Chondrocyte (in vitro differentiated cells): ENCODE measurements at regions not wholly inside any gene's neighbourhood (a gene's known extent, or its start where the extent isn't known, plus 50 kb on each side); places are given as distances from the start of the nearest gene placed in this dataset.

Source experiments
- DNase-seq: peaks from one replicate; pipeline ENCODE4 v3.0.0; 2021; ENCODE audit warnings: mixed read lengths, low spot score
- H3K27ac Mint-ChIP-seq: one replicate; pipeline ENCODE4 v1.8.0; 2021; ENCODE audit warnings: mild to moderate bottlenecking, moderate library complexity, mixed read lengths; ENCODE audit not compliant: unreplicated experiment
- H3K27me3 Mint-ChIP-seq: 2 replicates; pipeline ENCODE4 v1.8.0; 2021; ENCODE audit warnings: low read depth, mixed read lengths
- H3K36me3 Mint-ChIP-seq: 2 replicates; pipeline ENCODE4 v1.8.0; 2021; ENCODE audit warnings: low read depth, mixed read lengths
- H3K4me1 Mint-ChIP-seq: 2 replicates; pipeline ENCODE4 v1.8.0; 2021; ENCODE audit warnings: low read depth, mild to moderate bottlenecking, mixed read lengths
- H3K4me3 Mint-ChIP-seq: one replicate; pipeline ENCODE4 v1.8.0; 2021; ENCODE audit warnings: mild to moderate bottlenecking, moderate library complexity, mixed read lengths; ENCODE audit not compliant: unreplicated experiment
- H3K9me3 Mint-ChIP-seq: 2 replicates; pipeline ENCODE4 v1.8.0; 2021; ENCODE audit warnings: low read depth, mixed read lengths
- CTCF ChIP-seq: fragments of 200-600 bp; sonication (generic); IDR thresholded peaks from 2 replicates; pipeline ENCODE4 v1.5.0; 2021; ENCODE audit warnings: antibody characterized with exemption, mild to moderate bottlenecking, moderate library complexity

DNA sequence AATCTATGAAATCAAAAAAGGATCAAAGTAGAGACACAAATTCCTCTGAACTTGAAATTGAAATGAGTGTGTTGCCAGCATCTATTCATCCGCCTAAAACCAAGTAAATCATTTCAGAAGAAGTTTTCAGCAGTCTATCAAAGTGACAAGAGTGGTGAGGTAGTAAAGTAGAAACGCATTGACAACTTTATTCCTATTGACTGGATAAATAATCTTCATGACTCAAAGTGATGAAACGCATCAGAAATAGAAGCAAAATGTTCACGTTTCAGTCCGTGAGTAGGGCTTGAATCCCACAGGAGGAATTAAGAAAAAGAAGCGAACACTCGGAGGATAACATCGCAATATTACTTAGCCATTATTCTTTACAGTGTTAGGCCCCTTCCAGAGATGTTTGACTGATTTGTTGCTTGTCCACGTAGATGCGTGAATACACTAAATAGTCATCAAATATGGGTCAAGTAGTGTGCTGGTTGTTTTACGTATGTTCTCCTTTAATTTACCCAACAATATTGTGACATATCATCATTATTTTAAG lies 314.4 kb downstream of the PLK2 start:
- peaks cover 7% of the 10 kb centered on the region for H3K4me1 Mint-ChIP-seq
- H3K27me3 Mint-ChIP-seq = no peaks in the 10 kb centered on the region
- no peaks in the 10 kb centered on the region for H3K36me3 Mint-ChIP-seq
- H3K4me3 Mint-ChIP-seq = no peak overlapping the region
- H3K9me3 Mint-ChIP-seq = no peaks in the 10 kb centered on the region
- DNase-seq = no peak
- no peak overlapping the region for H3K27ac Mint-ChIP-seq
- TF ChIP-seq CTCF = no peak

DNA sequence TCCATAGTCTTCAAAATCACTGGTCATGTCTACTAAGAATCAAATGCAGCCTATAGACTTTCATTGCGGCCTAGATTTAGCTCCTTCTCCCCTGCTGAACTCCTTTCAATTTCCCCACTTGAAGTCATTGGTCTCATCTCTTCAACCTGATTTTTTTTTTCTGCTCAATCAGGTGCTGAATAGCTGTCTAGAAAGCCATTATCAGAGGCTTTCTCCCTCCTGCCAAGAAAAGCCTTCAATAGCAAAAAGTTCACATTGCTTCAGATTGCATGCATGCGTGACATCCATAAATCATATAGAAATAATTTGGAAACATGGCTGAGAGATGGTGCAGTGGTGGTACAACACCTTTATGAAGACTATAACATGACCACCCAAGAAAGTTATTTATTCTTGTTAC lies 316.2 kb downstream of the PLK2 start:
- no peak overlapping the region for H3K27ac Mint-ChIP-seq
- DNase-seq = no peak
- no peaks in the 10 kb centered on the region for H3K9me3 Mint-ChIP-seq
- H3K27me3 Mint-ChIP-seq = no peaks in the 10 kb centered on the region
- no peaks in the 10 kb centered on the region for H3K4me1 Mint-ChIP-seq
- no peaks in the 10 kb centered on the region for H3K36me3 Mint-ChIP-seq
- no peak overlapping the region for H3K4me3 Mint-ChIP-seq
- TF ChIP-seq CTCF = no peak

- no peak overlapping the region for H3K4me3 Mint-ChIP-seq
- H3K36me3 Mint-ChIP-seq = no peaks in the 10 kb centered on the region
- H3K4me1 Mint-ChIP-seq = no peaks in the 10 kb centered on the region
- no peak overlapping the region for H3K27ac Mint-ChIP-seq
- no peaks in the 10 kb centered on the region for H3K27me3 Mint-ChIP-seq
- H3K9me3 Mint-ChIP-seq = no peaks in the 10 kb centered on the region
- TF ChIP-seq CTCF = no peak
- no peak for DNase-seq
These were observed 316.7 kb downstream of the PLK2 start for GRCh38 chr5:58143181-58143580.

- H3K4me1 Mint-ChIP-seq = peaks cover 10% of the 10 kb centered on the region
- no peaks in the 10 kb centered on the region for H3K9me3 Mint-ChIP-seq
- TF ChIP-seq CTCF = no peak
- H3K27me3 Mint-ChIP-seq = no peaks in the 10 kb centered on the region
- no peak for DNase-seq
- H3K36me3 Mint-ChIP-seq = no peaks in the 10 kb centered on the region
- no peak overlapping the region for H3K4me3 Mint-ChIP-seq
- no peak overlapping the region for H3K27ac Mint-ChIP-seq
These were observed 321.1 kb downstream of the PLK2 start for GRCh38 chr5:58138791-58139190.

GRCh38 chr5:58136406-58136805 lies 323.5 kb downstream of the PLK2 start:
- Mint-ChIP-seq H3K4me3 (no peak overlapping the region), H3K27me3 (no peaks in the 10 kb centered on the region), H3K36me3 (no peaks in the 10 kb centered on the region), H3K27ac (no peak overlapping the region), H3K4me1 (peaks cover 16% of the 10 kb centered on the region), H3K9me3 (no peaks in the 10 kb centered on the region)
- TF ChIP-seq CTCF = no peak
- DNase-seq = no peak
